Inflammatory macrophage treated with lipopolysaccharide for 4 hours (primary cell): ENCODE measurements at regions not wholly inside any gene's neighbourhood (a gene's known extent, or its start where the extent isn't known, plus 50 kb on each side); places are given as distances from the start of the nearest gene placed in this dataset.
"Not testable (repeated sequence)": the region's sequence is repeated elsewhere in the genome, so short reads cannot be mapped to it uniquely, and the experiment has no call there.

Experiments used
- DNase-seq: peaks from one replicate; pipeline ENCODE4 v3.0.0-alpha.2; 2020

- DNase-seq = not testable (repeated sequence)
Observed at GRCh38 chr21:5013455-5014304, 5507.7 kb upstream of the TPTE start.

- not testable (repeated sequence) for DNase-seq
Observed at GRCh38 chr21:5015187-5015586, 5506.2 kb upstream of the TPTE start.

- DNase-seq = not testable (repeated sequence)
Observed at GRCh38 chr21:5019120-5019519, 5502.3 kb upstream of the TPTE start.

GRCh38 chr21:5021815-5022214 lies 5499.6 kb upstream of the TPTE start:
- DNase-seq = not testable (repeated sequence)

GRCh38 chr21:5022254-5022653 lies 5499.1 kb upstream of the TPTE start:
- not testable (repeated sequence) for DNase-seq

GRCh38 chr21:5022748-5023147 lies 5498.6 kb upstream of the TPTE start:
- DNase-seq = not testable (repeated sequence)

GRCh38 chr21:5035147-5035546 lies 5486.2 kb upstream of the TPTE start:
- not testable (repeated sequence) for DNase-seq

GRCh38 chr21:5035587-5035986 lies 5485.8 kb upstream of the TPTE start:
- not testable (repeated sequence) for DNase-seq

GRCh38 chr21:5037606-5038331 lies 5483.6 kb upstream of the TPTE start:
- not testable (repeated sequence) for DNase-seq

- DNase-seq = not testable (repeated sequence)
Observed at GRCh38 chr21:5039926-5040325, 5481.5 kb upstream of the TPTE start.

- DNase-seq = not testable (repeated sequence)
Observed at GRCh38 chr21:5042583-5042982, 5478.8 kb upstream of the TPTE start.

GRCh38 chr21:5044812-5045211 lies 5476.6 kb upstream of the TPTE start:
- not testable (repeated sequence) for DNase-seq

GRCh38 chr21:5051303-5052018 lies 5469.9 kb upstream of the TPTE start:
- not testable (repeated sequence) for DNase-seq

GRCh38 chr21:5055027-5055754 lies 5466.2 kb upstream of the TPTE start:
- not testable (repeated sequence) for DNase-seq

- not testable (repeated sequence) for DNase-seq
Observed at GRCh38 chr21:5055996-5056962, 5465.1 kb upstream of the TPTE start.

- DNase-seq = not testable (repeated sequence)
Observed at GRCh38 chr21:5057077-5057476, 5464.3 kb upstream of the TPTE start.

- not testable (repeated sequence) for DNase-seq
Observed at GRCh38 chr21:5060364-5061083, 5460.9 kb upstream of the TPTE start.

GRCh38 chr21:5064581-5065142 lies 5456.7 kb upstream of the TPTE start:
- not testable (repeated sequence) for DNase-seq

- peak; percentile 82 for DNase-seq
Observed at GRCh38 chr21:5065240-5066211, 5455.9 kb upstream of the TPTE start.
